DMS114 treated with DMSO at 0.1 percent for 48 hours (cell line): ENCODE measurements at regions not wholly inside any gene's neighbourhood (a gene's known extent, or its start where the extent isn't known, plus 50 kb on each side); places are given as distances from the start of the nearest gene placed in this dataset.
"Not testable (repeated sequence)": the region's sequence is repeated elsewhere in the genome, so short reads cannot be mapped to it uniquely, and the experiment has no call there.

Experiments used
- DNase-seq: peaks from one replicate; lab custom pipeline; 2025; ENCODE audit not compliant: unreplicated experiment; lab: John Stamatoyannopoulos, UW

GRCh38 chr5:154593071-154593470 is 115.0 kb upstream of the HAND1 start:
- DNase-seq: no peak

DNA sequence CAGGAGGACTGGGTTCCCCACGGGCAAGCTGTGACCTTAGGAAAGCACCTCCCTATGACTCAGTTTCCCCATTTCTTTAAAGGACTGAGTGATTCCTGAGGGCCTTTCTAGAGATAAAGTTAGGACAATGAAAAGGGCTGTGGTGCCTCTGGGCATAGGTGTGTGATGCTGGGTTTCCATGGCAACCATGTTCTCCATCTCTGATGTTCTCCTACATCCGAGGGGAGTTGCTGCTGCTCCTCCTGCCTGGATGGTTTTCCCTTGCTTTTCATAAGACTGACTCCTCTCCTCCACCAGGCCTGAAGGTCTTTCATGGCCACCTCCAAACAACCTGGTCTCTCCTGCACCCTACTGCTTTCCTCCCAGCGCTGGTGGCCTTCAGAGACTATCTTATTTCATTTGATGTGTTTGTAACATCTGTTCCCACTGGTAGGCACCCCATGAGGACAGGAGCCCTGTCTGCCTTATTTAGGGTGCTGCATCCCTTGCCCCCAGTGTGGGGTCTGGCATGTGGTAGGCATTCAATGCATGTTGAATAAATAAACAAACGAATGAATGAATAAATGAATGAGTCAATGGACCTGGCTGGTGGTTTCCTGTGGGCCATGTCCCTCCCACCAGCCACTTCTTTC is 112.2 kb upstream of the HAND1 start:
- no peak for DNase-seq

DNA sequence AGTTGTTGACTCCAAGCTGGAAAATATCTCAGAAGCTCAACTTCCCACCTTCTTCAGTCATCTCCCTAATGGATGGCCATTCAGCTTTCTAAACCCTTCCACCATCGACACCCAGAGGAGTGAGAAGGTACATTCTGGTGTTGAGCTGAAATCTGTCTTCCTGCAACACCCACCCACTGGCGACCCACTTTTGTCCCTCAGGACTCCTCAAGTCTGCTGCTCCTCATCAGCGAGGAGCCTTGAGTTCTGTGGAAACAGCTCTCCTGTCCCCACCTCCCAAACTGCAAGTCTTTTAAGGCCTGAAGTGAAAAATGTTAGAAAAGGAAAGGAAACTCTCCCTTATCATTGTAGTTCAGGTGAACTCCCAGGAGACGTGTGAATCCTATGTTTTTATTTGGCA is 111.5 kb upstream of the HAND1 start:
- no peak for DNase-seq

DNA sequence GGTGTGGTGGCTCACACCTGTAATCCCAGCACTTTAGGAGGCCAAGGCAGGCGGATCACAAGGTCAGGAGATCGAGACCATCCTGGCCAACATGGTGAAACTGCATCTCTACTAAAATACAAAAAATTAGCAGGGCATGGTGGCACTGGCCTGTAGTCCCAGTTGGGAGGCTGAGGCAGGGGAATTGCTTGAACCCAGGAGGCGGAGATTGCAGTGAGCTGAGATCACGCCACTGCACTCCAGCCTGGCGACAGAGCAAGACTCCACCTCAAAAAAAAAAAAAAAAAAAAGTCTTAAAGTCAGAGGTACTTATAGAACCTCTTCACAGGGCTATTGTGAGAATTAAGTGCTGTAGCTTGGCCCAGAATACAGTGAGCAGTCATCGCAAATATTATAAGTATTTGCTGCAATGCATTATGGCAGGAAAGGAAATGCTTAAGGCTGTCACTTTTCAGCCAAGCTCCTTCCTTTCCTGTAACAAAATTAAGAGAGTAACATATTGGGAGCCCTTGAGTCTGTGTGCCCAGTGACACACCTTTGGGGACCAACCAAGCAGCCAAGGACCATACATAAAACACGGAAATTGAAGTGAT is 110.9 kb upstream of the HAND1 start:
- not testable (repeated sequence) for DNase-seq

- DNase-seq: no peak
Observed at GRCh38 chr5:154588091-154588774, 110.2 kb upstream of the HAND1 start.

GRCh38 chr5:154587123-154588026 is 109.3 kb upstream of the HAND1 start:
- DNase-seq: no peak

DNA sequence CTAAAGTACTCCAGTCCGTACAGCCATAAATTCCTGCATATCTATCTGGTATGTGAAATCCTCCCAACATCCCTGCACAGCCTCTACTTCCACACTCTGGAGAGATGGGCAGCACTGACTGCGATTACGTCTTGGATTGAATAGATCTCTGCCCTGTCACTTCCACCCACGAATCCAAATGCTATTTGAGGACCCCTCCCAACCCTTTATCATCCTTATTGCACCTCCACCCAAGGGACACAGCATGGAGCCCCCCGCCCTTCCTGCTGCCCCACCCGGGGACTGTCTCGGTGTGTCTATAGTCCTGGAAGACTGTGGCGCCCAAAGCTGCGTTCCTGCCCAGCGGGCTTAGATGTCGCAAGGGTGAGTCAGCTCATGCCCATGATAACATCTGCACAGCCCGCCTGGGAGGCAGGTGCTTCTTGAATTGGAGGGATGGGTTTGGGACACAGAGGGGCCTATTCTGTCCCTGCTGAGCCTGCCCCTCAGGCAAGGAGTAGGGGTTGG is 105.7 kb upstream of the HAND1 start:
- DNase-seq: no peak

DNA sequence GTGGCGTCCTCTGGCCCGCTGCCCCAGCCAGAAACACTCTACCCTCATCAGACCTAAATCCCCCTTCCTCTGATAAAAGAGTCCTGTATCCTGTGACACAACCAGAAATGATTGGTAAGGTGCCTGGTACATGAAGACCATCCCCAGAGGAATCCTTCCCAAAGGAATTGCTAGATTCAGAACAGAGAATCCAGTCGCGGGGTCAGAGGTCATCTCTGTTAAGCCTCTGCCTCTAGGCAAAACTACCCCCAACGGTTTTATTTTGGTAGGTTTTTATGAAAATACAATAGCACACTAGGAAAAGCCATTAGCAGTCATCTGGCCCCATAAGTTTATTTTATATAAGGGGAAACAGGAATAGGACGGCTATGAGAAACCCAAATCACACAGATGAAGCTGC is 102.4 kb upstream of the HAND1 start:
- no peak for DNase-seq

GRCh38 chr5:154577416-154577815 is 99.4 kb upstream of the HAND1 start:
- no peak for DNase-seq

- no peak for DNase-seq
Observed at GRCh38 chr5:154576429-154576806, 98.4 kb upstream of the HAND1 start.

- no peak for DNase-seq
Observed at GRCh38 chr5:154575546-154576428, 97.8 kb upstream of the HAND1 start.

DNA sequence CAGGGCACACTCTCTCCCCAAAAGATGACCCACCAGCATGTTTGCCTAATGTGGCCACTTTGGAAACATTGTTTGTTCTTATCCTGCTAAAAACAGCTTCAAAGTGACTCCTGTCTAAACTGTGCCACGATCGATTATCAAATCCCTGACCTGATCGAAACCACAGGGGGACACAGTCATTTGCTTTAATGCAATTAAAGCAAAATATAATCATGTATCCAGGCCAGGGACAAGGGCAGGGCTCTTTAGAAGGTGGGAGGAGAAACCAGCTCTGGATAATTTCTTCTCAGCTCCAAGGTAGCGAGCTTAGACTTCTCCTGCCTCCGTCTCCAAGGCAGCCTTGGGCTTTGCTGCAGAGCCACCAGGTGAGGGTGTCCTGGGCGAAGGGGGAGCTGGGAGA is 95.0 kb upstream of the HAND1 start:
- DNase-seq: no peak

DNA sequence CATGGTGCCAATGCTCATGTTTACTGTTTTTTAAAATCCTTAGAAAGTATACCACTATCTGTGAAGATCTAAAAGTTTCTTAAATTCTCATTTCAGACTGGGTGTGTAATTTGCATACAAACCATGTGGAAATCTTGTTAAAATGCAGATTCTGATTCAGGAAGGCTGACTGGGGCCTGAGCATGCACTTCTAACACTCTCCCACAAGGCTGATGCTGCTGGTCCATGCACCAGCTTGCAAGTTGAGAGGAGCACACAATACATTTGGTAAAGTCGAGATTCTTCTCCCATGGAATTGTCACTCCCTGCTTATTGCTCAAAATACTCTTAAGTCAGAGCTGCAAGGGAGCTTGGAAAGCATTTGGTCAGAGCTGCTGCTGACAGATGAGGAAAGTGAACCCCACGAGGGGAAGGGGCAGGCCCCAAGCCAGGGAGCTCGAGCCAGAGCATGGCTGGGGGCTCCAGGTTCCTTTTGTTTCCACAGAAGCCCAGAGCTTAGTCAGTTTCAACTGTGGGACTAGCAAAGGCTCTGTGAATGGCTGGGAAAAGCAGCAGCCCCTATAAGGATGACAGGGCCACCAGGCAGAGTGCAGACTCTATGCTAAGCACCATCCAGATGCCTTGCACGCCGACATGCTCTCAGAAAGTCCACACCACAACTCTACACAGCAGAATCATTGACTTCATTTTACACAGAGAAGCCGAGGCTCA is 93.5 kb upstream of the HAND1 start:
- DNase-seq: no peak

- no peak for DNase-seq
Observed at GRCh38 chr5:154570572-154571324, 92.7 kb upstream of the HAND1 start.

GRCh38 chr5:154568589-154568988 is 90.6 kb upstream of the HAND1 start:
- DNase-seq: no peak

- DNase-seq: no peak
Observed at GRCh38 chr5:154567155-154567554, 89.1 kb upstream of the HAND1 start.

DNA sequence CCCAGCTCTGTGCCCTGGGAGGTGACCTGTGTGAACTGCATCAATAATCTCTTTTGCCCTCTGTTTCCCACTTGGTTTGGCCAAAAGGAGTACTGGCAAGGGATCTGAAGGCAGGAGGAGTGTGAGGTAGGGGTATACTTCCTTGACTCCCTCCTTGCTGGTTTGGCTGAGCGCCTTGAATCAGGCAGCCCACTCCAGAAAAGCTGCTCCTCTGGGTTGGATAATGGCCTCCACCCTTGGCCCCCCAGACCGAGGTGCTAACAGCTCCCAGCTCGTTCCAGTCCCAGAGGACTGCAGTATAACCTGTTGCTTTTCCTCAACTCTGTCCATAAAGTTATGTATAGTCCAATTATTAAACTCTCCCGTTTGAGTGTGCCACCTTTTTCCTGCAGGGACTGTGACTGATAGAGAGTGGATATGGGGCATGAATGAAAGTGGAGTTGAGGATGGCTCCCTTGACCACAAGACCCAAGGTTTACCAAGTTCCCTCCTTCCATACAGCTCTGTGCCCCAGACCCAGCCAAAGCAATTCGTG is 88.2 kb upstream of the HAND1 start:
- no peak for DNase-seq

- DNase-seq: no peak
Observed at GRCh38 chr5:154565123-154565522, 87.1 kb upstream of the HAND1 start.
